ENCODE measurements at regions not wholly inside any gene's neighbourhood (a gene's known extent, or its start where the extent isn't known, plus 50 kb on each side); places are given as distances from the start of the nearest gene placed in this dataset.
"Not testable (repeated sequence)": the region's sequence is repeated elsewhere in the genome, so short reads cannot be mapped to it uniquely, and the experiment has no call there.

- DNase-seq (no peak), ATAC-seq (no peak)
- intact Hi-C loops (cut with DNase I), result no loop called here
Observed at GRCh38 chr6:137402143-137402680, 92.0 kb downstream of the OLIG3 start.

GRCh38 chr6:137401088-137401487, 93.1 kb downstream of the OLIG3 start:
- ATAC-seq, result no peak
- intact Hi-C loops (cut with DNase I), result no loop called here
- no peak for DNase-seq

- no peak for DNase-seq
- no peak for ATAC-seq
- intact Hi-C loops (cut with DNase I), result no loop called here
Observed at GRCh38 chr6:137399881-137400443, 94.2 kb downstream of the OLIG3 start.

- ATAC-seq, result no peak
- intact Hi-C loops (cut with DNase I), result no loop called here
- DNase-seq, result no peak
Observed at GRCh38 chr6:137395316-137395715, 98.9 kb downstream of the OLIG3 start.

GRCh38 chr6:137391061-137391814, 103.0 kb downstream of the OLIG3 start:
- DNase-seq (no peak), ATAC-seq (no peak)
- intact Hi-C loops (cut with DNase I), result no loop called here

- no peak for ATAC-seq
- no peak for DNase-seq
- intact Hi-C loops (cut with DNase I), result no loop called here
Observed at GRCh38 chr6:137390334-137390733, 103.9 kb downstream of the OLIG3 start.

- DNase-seq (no peak), ATAC-seq (peak; percentile 61 to 63)
- intact Hi-C loops (cut with DNase I), result no loop called here
Observed at GRCh38 chr6:137389150-137389704, 105.0 kb downstream of the OLIG3 start.

GRCh38 chr6:137387096-137387764, 107.0 kb downstream of the OLIG3 start:
- intact Hi-C loops (cut with DNase I), result no loop called here
- DNase-seq (no peak), ATAC-seq (no peak)

GRCh38 chr6:137383287-137383686, 110.9 kb downstream of the OLIG3 start:
- ATAC-seq; intact Hi-C loops (cut with DNase I); DNase-seq: not testable (repeated sequence)

GRCh38 chr6:137378090-137378369, 116.2 kb downstream of the OLIG3 start:
- DNase-seq (no peak), ATAC-seq (no peak)
- intact Hi-C loops (cut with DNase I), result no loop called here

- DNase-seq (no peak), ATAC-seq (no peak)
- intact Hi-C loops (cut with DNase I), result no loop called here
Observed at GRCh38 chr6:137373296-137373695, 120.9 kb downstream of the OLIG3 start.

GRCh38 chr6:137372532-137372931, 121.7 kb downstream of the OLIG3 start:
- DNase-seq (no peak), ATAC-seq (no peak)
- intact Hi-C loops (cut with DNase I), result no loop called here

- no peak for ATAC-seq
- no peak for DNase-seq
- intact Hi-C loops (cut with DNase I), result no loop called here
Observed at GRCh38 chr6:137371634-137372016, 122.6 kb downstream of the OLIG3 start.

GRCh38 chr6:137370871-137371633, 123.1 kb downstream of the OLIG3 start:
- DNase-seq, result no peak
- no peak for ATAC-seq
- intact Hi-C loops (cut with DNase I), result no loop called here

GRCh38 chr6:137369136-137369535, 125.1 kb downstream of the OLIG3 start:
- ATAC-seq (no peak), DNase-seq (no peak)
- intact Hi-C loops (cut with DNase I), result no loop called here

GRCh38 chr6:137365707-137366437, 128.3 kb downstream of the OLIG3 start:
- intact Hi-C loops (cut with DNase I), result no loop called here
- DNase-seq (no peak), ATAC-seq (no peak)

GRCh38 chr6:137363805-137364138, 130.4 kb downstream of the OLIG3 start:
- ATAC-seq (no peak), DNase-seq (no peak)
- intact Hi-C loops (cut with DNase I), result no loop called here

- no peak for ATAC-seq
- no peak for DNase-seq
- intact Hi-C loops (cut with DNase I), result no loop called here
Observed at GRCh38 chr6:137362878-137363804, 131.1 kb downstream of the OLIG3 start.
